ENCODE measurements at regions not wholly inside any gene's neighbourhood (a gene's known extent, or its start where the extent isn't known, plus 50 kb on each side); places are given as distances from the start of the nearest gene placed in this dataset.

- H3K36me3 ChIP-seq (ENCODE audit: control insufficient read depth, insufficient read depth, low read length): no peaks in the 10 kb centered on the region
- Mint-ChIP-seq H3K27me3 (ENCODE audit: insufficient read depth) (peaks cover 16% of the 10 kb centered on the region), H3K36me3 (ENCODE audit: low read depth) (no peaks in the 10 kb centered on the region), H3K4me1 (peaks cover 6% of the 10 kb centered on the region), H3K4me3 (no peak overlapping the region), H3K9me3 (peaks cover 3% of the 10 kb centered on the region), H3K27ac (no peak overlapping the region)
- no peak overlapping the region for H3K9ac ChIP-seq (ENCODE audit: extremely low read depth, low read length, poor library complexity, severe bottlenecking)
- 92 to 95% methylated on average over 3 of the region's 3 CpGs for WGBS, 2 experiments (ENCODE audit: insufficient coverage in 1 of 2, insufficient read length in 1 of 2)
- H3K4me3 ChIP-seq (ENCODE audit: low read length): no peak overlapping the region
- no peak overlapping the region for H3K27ac ChIP-seq (ENCODE audit: low read depth, low read length)
- H3K4me1 ChIP-seq (ENCODE audit: control insufficient read depth, insufficient read depth, low read length): no peaks in the 10 kb centered on the region
- TF ChIP-seq, protein P1, sequence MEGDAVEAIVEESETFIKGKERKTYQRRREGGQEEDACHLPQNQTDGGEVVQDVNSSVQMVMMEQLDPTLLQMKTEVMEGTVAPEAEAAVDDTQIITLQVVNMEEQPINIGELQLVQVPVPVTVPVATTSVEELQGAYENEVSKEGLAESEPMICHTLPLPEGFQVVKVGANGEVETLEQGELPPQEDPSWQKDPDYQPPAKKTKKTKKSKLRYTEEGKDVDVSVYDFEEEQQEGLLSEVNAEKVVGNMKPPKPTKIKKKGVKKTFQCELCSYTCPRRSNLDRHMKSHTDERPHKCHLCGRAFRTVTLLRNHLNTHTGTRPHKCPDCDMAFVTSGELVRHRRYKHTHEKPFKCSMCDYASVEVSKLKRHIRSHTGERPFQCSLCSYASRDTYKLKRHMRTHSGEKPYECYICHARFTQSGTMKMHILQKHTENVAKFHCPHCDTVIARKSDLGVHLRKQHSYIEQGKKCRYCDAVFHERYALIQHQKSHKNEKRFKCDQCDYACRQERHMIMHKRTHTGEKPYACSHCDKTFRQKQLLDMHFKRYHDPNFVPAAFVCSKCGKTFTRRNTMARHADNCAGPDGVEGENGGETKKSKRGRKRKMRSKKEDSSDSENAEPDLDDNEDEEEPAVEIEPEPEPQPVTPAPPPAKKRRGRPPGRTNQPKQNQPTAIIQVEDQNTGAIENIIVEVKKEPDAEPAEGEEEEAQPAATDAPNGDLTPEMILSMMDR (conservative IDR thresholded peaks at IDR 0.05): no peak
- H3K9me3 ChIP-seq (ENCODE audit: control insufficient read depth, low read length): no peaks in the 10 kb centered on the region
- no peak for DNase-seq
- H3K27me3 ChIP-seq (ENCODE audit: control insufficient read depth, insufficient read depth, low read length, poor library complexity, severe bottlenecking): no peaks in the 10 kb centered on the region
These were observed 191.3 kb downstream of the SNX10 start for GRCh38 chr7:26482927-26483326.

DNA sequence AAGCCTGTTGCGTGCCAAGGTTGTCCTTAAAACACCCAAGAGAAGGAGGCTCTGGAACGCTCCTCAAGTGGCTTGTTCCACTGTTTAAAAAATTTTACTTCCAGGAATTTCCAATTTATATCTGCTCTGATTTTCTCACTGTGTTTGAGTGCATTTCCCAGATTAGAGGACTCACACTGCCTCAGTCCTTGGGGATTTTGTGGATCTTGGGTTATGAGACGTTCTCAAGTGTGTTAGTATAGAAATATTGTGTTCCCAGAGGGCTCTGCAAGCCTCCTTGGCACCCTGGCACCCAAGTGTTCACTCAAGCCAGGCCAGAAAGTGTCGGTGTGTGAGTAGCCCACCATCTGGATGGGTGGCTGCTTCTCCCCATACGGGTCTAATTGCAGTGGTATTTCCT lies 192.2 kb downstream of the SNX10 start:
- no peak overlapping the region for H3K9ac ChIP-seq (ENCODE audit: extremely low read depth, low read length, poor library complexity, severe bottlenecking)
- no peaks in the 10 kb centered on the region for H3K9me3 ChIP-seq (ENCODE audit: control insufficient read depth, low read length)
- Mint-ChIP-seq H3K27me3 (ENCODE audit: insufficient read depth) (peaks cover 12% of the 10 kb centered on the region), H3K27ac (no peak overlapping the region), H3K4me1 (peaks cover 6% of the 10 kb centered on the region), H3K9me3 (peaks cover 3% of the 10 kb centered on the region), H3K36me3 (ENCODE audit: low read depth) (no peaks in the 10 kb centered on the region), H3K4me3 (no peak overlapping the region)
- H3K4me1 ChIP-seq (ENCODE audit: control insufficient read depth, insufficient read depth, low read length): no peaks in the 10 kb centered on the region
- no peaks in the 10 kb centered on the region for H3K36me3 ChIP-seq (ENCODE audit: control insufficient read depth, insufficient read depth, low read length)
- 88 to 100% methylated on average over 3 to 5 of the region's 5 CpGs for WGBS, 2 experiments (ENCODE audit: insufficient coverage in 1 of 2, insufficient read length in 1 of 2)
- TF ChIP-seq, protein P1 (conservative IDR thresholded peaks at IDR 0.05): no peak
- no peaks in the 10 kb centered on the region for H3K27me3 ChIP-seq (ENCODE audit: control insufficient read depth, insufficient read depth, low read length, poor library complexity, severe bottlenecking)
- H3K27ac ChIP-seq (ENCODE audit: low read depth, low read length): no peak overlapping the region
- no peak overlapping the region for H3K4me3 ChIP-seq (ENCODE audit: low read length)
- DNase-seq: no peak

DNA sequence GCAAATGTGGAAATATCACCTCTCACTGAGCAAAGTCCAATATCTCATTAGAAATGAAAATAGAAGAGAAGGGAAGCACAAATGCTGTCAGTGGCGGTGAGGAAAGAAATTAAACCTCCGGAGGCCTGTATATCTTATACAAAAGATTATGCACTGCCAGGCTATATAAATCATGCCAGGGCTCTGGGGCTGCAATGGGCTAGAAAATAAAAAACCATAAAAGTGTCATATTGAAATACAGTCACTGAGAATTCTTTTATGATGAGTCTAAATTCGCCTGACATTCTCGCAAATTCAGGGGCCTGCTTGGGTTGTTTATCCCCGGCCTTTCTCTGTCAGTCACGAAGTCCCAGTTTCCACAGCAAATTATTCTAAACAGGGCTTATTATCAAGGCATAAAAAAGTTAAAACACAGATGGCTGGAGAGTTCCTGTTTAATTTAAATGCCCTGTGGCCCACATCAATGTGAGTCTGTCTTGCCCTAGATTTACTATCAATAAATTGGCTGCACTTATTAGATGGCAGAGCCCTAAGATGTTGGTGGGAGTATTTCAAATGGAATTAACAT lies 193.8 kb downstream of the SNX10 start:
- Mint-ChIP-seq H3K4me1 (peaks cover 6% of the 10 kb centered on the region), H3K9me3 (peaks cover 3% of the 10 kb centered on the region), H3K27me3 (ENCODE audit: insufficient read depth) (peaks cover 2% of the 10 kb centered on the region), H3K4me3 (no peak overlapping the region), H3K27ac (no peak overlapping the region), H3K36me3 (ENCODE audit: low read depth) (no peaks in the 10 kb centered on the region)
- Histone ChIP-seq H3K27ac (ENCODE audit: low read depth, low read length) (no peak overlapping the region), H3K9me3 (ENCODE audit: control insufficient read depth, low read length) (no peaks in the 10 kb centered on the region), H3K9ac (ENCODE audit: extremely low read depth, low read length, poor library complexity, severe bottlenecking) (no peak overlapping the region), H3K4me3 (ENCODE audit: low read length) (no peak overlapping the region), H3K36me3 (ENCODE audit: control insufficient read depth, insufficient read depth, low read length) (no peaks in the 10 kb centered on the region), H3K4me1 (ENCODE audit: control insufficient read depth, insufficient read depth, low read length) (no peaks in the 10 kb centered on the region), H3K27me3 (ENCODE audit: control insufficient read depth, insufficient read depth, low read length, poor library complexity, severe bottlenecking) (no peaks in the 10 kb centered on the region)
- WGBS, 2 experiments (ENCODE audit: insufficient coverage in 1 of 2, insufficient read length in 1 of 2): 87 to 100% methylated on average over 4 to 6 of the region's 6 CpGs
- no peak for DNase-seq
- TF ChIP-seq, protein P1 (conservative IDR thresholded peaks at IDR 0.05): no peak
